PFSK-1 (cell line): ENCODE measurements at regions not wholly inside any gene's neighbourhood (a gene's known extent, or its start where the extent isn't known, plus 50 kb on each side); places are given as distances from the start of the nearest gene placed in this dataset.

Experiments
- POLR2AphosphoS5 ChIP-seq: IDR thresholded peaks from 2 replicates; pipeline ENCODE4 v1.6.1; 2012; ENCODE audit warnings: low read depth, mild to moderate bottlenecking, control low read depth, low read length, moderate library complexity
- TF ChIP-seq, protein P1 (sequence below), 2 experiments: IDR thresholded peaks; 2 replicates each; pipeline versions ENCODE4 v1.6.1 to v1.8.0; 2011 to 2012; ENCODE audit warnings: low read depth in 2 of 2, low read length in 2 of 2, control low read depth in 1 of 2, inconsistent platforms in 1 of 2, mild to moderate bottlenecking in 1 of 2, moderate library complexity in 1 of 2; ENCODE audit not compliant: insufficient read depth in 1 of 2

DNA sequence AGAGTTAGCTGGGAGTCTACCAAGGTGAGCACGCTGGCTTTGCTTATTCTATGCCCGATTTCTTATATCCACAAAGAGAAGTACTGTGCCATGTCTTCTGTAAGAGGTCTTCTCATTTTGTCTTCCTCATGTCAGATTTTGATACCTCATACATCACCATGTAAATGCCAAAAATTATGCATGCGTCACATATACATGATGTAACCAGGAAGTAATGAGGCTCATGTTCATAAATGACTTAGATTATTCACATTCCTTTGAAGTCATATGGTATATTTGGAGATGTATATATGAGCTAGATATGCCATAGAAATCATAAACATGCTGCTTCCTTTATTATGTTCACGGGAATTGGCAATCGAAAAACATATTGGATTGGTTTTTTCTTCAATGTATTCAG, 97.7 kb upstream of the CELF2 start:
- TF ChIP-seq, protein P1, sequence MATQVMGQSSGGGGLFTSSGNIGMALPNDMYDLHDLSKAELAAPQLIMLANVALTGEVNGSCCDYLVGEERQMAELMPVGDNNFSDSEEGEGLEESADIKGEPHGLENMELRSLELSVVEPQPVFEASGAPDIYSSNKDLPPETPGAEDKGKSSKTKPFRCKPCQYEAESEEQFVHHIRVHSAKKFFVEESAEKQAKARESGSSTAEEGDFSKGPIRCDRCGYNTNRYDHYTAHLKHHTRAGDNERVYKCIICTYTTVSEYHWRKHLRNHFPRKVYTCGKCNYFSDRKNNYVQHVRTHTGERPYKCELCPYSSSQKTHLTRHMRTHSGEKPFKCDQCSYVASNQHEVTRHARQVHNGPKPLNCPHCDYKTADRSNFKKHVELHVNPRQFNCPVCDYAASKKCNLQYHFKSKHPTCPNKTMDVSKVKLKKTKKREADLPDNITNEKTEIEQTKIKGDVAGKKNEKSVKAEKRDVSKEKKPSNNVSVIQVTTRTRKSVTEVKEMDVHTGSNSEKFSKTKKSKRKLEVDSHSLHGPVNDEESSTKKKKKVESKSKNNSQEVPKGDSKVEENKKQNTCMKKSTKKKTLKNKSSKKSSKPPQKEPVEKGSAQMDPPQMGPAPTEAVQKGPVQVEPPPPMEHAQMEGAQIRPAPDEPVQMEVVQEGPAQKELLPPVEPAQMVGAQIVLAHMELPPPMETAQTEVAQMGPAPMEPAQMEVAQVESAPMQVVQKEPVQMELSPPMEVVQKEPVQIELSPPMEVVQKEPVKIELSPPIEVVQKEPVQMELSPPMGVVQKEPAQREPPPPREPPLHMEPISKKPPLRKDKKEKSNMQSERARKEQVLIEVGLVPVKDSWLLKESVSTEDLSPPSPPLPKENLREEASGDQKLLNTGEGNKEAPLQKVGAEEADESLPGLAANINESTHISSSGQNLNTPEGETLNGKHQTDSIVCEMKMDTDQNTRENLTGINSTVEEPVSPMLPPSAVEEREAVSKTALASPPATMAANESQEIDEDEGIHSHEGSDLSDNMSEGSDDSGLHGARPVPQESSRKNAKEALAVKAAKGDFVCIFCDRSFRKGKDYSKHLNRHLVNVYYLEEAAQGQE (IDR thresholded peaks at IDR 0.05; ENCODE audit: insufficient read depth in 1 of 2, low read depth in 2 of 2, low read length in 2 of 2) = no peak
- no peak for TF ChIP-seq POLR2AphosphoS5
